Astrocyte of the cerebellum (primary cell): ENCODE measurements at regions not wholly inside any gene's neighbourhood (a gene's known extent, or its start where the extent isn't known, plus 50 kb on each side); places are given as distances from the start of the nearest gene placed in this dataset.

Experiments
- DNase-seq: peaks from one replicate; pipeline ENCODE4 v3.0.0-alpha.2; 2011; ENCODE audit warnings: low read depth
- H3K4me3 ChIP-seq: 2 replicates; pipeline ENCODE4 v1.5.1; 2011; ENCODE audit warnings: mild to moderate bottlenecking, low read depth, low read length, moderate library complexity
- in situ Hi-C: cut with HindIII; loops from 2 replicates; pipeline ENCODE4 v1.10.0; 2017; ENCODE audit warnings: low sequenced_read_pairs
- TF ChIP-seq, protein P1 (sequence below): IDR thresholded peaks from 2 replicates; pipeline ENCODE4 v1.5.1; 2012; ENCODE audit warnings: low read length, low read depth, moderate library complexity, mild to moderate bottlenecking; ENCODE audit errors: missing control alignments

- in situ Hi-C loops = no loop called here
- DNase-seq = no peak
- TF ChIP-seq, protein P1, sequence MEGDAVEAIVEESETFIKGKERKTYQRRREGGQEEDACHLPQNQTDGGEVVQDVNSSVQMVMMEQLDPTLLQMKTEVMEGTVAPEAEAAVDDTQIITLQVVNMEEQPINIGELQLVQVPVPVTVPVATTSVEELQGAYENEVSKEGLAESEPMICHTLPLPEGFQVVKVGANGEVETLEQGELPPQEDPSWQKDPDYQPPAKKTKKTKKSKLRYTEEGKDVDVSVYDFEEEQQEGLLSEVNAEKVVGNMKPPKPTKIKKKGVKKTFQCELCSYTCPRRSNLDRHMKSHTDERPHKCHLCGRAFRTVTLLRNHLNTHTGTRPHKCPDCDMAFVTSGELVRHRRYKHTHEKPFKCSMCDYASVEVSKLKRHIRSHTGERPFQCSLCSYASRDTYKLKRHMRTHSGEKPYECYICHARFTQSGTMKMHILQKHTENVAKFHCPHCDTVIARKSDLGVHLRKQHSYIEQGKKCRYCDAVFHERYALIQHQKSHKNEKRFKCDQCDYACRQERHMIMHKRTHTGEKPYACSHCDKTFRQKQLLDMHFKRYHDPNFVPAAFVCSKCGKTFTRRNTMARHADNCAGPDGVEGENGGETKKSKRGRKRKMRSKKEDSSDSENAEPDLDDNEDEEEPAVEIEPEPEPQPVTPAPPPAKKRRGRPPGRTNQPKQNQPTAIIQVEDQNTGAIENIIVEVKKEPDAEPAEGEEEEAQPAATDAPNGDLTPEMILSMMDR = no peak
- H3K4me3 ChIP-seq = no peak overlapping the region
These were observed 355.3 kb downstream of the ARL4A start for GRCh38 chr7:13042605-13043236.

GRCh38 chr7:13044309-13044708 is 356.9 kb downstream of the ARL4A start:
- no peak overlapping the region for H3K4me3 ChIP-seq
- TF ChIP-seq, protein P1 = no peak
- in situ Hi-C loops = no loop called here
- no peak for DNase-seq

DNA sequence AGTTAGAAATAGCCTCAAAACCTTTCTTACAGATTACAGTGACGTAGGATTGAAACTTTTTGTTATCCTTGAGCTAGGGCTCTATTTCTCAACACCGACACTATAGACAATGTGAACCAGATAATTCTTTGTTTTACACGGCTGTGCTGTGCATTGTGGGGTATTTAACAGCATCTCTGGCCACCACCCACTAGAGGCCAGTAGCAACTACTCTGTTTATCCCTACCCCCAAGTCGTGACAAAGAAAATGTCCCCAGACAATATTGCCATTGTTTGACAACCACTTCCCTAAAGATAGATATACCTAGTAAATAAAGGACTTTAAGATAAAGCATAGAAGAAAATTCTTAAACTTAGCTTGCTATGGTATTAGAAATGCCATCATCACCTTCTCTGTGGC is 359.6 kb downstream of the ARL4A start:
- DNase-seq = no peak
- TF ChIP-seq, protein P1 = no peak
- in situ Hi-C loops = no loop called here
- no peak overlapping the region for H3K4me3 ChIP-seq

DNA sequence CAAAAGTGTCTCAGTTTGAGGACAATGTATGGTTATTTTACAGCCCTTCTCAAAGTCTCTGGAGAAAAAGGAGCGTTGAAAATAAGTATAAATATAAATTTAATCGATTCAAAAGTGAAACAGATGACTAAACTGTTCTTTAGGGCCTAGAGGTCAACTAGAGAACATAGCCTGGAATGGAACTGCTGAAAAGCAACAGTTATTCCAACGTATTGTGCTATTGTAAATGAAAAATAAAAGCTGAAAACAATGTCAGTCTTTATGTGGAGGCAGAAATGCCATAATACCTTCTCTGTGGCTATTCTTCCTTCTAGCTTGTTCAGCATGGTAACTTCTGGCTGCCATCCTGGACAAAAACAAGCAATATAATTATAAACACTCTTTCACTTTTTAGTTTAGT is 362.5 kb downstream of the ARL4A start:
- in situ Hi-C loops = no loop called here
- DNase-seq = no peak
- TF ChIP-seq, protein P1 = no peak

GRCh38 chr7:13050703-13051102 is 363.3 kb downstream of the ARL4A start:
- in situ Hi-C loops = no loop called here
- DNase-seq = peak; percentile 16
- TF ChIP-seq, protein P1 = no peak
- H3K4me3 ChIP-seq = no peak overlapping the region

More for the DNA sequence above, 362.5 kb downstream of the ARL4A start:
- no peak overlapping the region for H3K4me3 ChIP-seq

GRCh38 chr7:13055732-13056368 is 368.4 kb downstream of the ARL4A start:
- TF ChIP-seq, protein P1 = no peak
- DNase-seq = no peak
- in situ Hi-C loops = no loop called here
- no peak overlapping the region for H3K4me3 ChIP-seq
